Ishikawa (cell line): ENCODE measurements at regions not wholly inside any gene's neighbourhood (a gene's known extent, or its start where the extent isn't known, plus 50 kb on each side); places are given as distances from the start of the nearest gene placed in this dataset.

Source experiments
- CEBPB ChIP-seq: IDR thresholded peaks from 2 replicates; pipeline ENCODE4 v1.6.1; 2012
- CREB1 ChIP-seq: IDR thresholded peaks from 2 replicates; pipeline ENCODE4 v1.6.1; 2012; ENCODE audit warnings: low read depth
- EGR1 ChIP-seq: IDR thresholded peaks from 2 replicates; pipeline ENCODE4 v1.6.1; 2012
- EP300 ChIP-seq: IDR thresholded peaks from 2 replicates; pipeline ENCODE4 v1.6.1; 2012; ENCODE audit warnings: borderline replicate concordance
- FOXM1 ChIP-seq: IDR thresholded peaks from 2 replicates; pipeline ENCODE4 v1.6.1; 2012; ENCODE audit warnings: low read depth, borderline replicate concordance
- MAX ChIP-seq: IDR thresholded peaks from 2 replicates; pipeline ENCODE4 v1.6.1; 2012
- NFIC ChIP-seq: IDR thresholded peaks from 2 replicates; pipeline ENCODE4 v1.6.1; 2012
- RAD21 ChIP-seq: IDR thresholded peaks from 2 replicates; pipeline ENCODE4 v1.6.1; 2012; ENCODE audit warnings: low read depth
- TAF1 ChIP-seq: IDR thresholded peaks from 2 replicates; pipeline ENCODE4 v1.6.1; 2012; ENCODE audit warnings: low read depth, mild to moderate bottlenecking
- TCF12 ChIP-seq: IDR thresholded peaks from 2 replicates; pipeline ENCODE4 v1.6.1; 2012; ENCODE audit warnings: low read depth
- TEAD4 ChIP-seq: IDR thresholded peaks from 2 replicates; pipeline ENCODE4 v1.6.1; 2012
- YY1 ChIP-seq: IDR thresholded peaks from 2 replicates; pipeline ENCODE4 v1.6.1; 2012; ENCODE audit warnings: low read depth
- ZBTB7A ChIP-seq: IDR thresholded peaks from 2 replicates; pipeline ENCODE4 v1.6.1; 2012; ENCODE audit warnings: low read depth
- TF ChIP-seq, protein P1 (sequence below): IDR thresholded peaks from 2 replicates; pipeline ENCODE4 v1.6.1; 2012
- TF ChIP-seq, protein P2 (sequence below): IDR thresholded peaks from 2 replicates; pipeline ENCODE4 v1.6.1; 2012; ENCODE audit warnings: low read depth, mild to moderate bottlenecking

DNA sequence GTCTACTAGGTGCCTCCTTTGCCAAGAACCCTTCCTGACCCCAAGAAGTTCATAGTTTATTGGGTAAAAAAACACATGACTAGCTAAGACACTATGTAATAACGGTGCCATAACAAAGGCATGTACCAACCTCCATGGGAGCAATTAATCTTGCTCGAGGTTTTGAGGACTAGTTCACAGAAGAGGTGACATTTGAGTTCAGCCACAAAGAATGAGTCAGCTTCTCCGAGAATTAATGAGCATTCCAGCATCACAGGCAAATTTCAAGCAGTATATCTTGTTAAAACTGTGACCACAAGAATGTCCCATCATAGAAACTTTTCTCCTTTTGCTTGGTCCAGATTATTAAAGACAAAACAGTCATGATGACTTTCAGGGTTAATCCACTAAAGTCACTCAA, 113.0 kb upstream of the RAP1B start:
- TF ChIP-seq TEAD4 (no peak), MAX (no peak), CEBPB (no peak), EP300 (no peak), EGR1 (no peak), NFIC (no peak), FOXM1 (no peak), YY1 (no peak), ZBTB7A (no peak), CREB1 (no peak), TCF12 (no peak), RAD21 (no peak)
- TF ChIP-seq, protein P1, sequence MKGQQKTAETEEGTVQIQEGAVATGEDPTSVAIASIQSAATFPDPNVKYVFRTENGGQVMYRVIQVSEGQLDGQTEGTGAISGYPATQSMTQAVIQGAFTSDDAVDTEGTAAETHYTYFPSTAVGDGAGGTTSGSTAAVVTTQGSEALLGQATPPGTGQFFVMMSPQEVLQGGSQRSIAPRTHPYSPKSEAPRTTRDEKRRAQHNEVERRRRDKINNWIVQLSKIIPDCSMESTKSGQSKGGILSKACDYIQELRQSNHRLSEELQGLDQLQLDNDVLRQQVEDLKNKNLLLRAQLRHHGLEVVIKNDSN: no peak
- TF ChIP-seq, protein P2, sequence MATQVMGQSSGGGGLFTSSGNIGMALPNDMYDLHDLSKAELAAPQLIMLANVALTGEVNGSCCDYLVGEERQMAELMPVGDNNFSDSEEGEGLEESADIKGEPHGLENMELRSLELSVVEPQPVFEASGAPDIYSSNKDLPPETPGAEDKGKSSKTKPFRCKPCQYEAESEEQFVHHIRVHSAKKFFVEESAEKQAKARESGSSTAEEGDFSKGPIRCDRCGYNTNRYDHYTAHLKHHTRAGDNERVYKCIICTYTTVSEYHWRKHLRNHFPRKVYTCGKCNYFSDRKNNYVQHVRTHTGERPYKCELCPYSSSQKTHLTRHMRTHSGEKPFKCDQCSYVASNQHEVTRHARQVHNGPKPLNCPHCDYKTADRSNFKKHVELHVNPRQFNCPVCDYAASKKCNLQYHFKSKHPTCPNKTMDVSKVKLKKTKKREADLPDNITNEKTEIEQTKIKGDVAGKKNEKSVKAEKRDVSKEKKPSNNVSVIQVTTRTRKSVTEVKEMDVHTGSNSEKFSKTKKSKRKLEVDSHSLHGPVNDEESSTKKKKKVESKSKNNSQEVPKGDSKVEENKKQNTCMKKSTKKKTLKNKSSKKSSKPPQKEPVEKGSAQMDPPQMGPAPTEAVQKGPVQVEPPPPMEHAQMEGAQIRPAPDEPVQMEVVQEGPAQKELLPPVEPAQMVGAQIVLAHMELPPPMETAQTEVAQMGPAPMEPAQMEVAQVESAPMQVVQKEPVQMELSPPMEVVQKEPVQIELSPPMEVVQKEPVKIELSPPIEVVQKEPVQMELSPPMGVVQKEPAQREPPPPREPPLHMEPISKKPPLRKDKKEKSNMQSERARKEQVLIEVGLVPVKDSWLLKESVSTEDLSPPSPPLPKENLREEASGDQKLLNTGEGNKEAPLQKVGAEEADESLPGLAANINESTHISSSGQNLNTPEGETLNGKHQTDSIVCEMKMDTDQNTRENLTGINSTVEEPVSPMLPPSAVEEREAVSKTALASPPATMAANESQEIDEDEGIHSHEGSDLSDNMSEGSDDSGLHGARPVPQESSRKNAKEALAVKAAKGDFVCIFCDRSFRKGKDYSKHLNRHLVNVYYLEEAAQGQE: no peak

DNA sequence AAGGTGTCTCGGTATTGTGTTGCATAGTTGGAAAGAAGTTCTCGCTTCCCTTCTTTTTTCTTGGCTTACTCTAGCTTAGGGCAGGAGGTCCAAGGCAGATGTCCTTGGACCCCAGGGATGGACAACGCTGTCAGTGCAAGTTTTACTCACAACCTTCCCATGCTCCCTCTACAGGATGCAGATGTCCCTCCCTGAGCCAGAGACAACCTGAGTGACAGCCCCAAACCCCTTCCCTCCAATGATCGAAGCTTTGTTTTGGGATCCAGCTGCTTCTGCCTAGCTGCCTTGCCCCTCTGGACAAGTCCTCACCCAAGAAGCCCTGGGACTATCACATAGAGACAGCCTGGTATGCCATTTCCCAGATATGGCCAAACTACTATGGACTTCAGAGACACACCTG, 112.0 kb upstream of the RAP1B start:
- TF ChIP-seq RAD21: no peak
- no peak for TF ChIP-seq YY1
- TF ChIP-seq TAF1: no peak
- no peak for TF ChIP-seq TCF12
- no peak for TF ChIP-seq EGR1
- TF ChIP-seq MAX: no peak
- no peak for TF ChIP-seq CEBPB
- TF ChIP-seq CREB1: no peak
- no peak for TF ChIP-seq NFIC
- TF ChIP-seq, protein P1: no peak
- TF ChIP-seq FOXM1: no peak
- TF ChIP-seq, protein P2: no peak
- no peak for TF ChIP-seq EP300
- no peak for TF ChIP-seq TEAD4
- TF ChIP-seq ZBTB7A: no peak

DNA sequence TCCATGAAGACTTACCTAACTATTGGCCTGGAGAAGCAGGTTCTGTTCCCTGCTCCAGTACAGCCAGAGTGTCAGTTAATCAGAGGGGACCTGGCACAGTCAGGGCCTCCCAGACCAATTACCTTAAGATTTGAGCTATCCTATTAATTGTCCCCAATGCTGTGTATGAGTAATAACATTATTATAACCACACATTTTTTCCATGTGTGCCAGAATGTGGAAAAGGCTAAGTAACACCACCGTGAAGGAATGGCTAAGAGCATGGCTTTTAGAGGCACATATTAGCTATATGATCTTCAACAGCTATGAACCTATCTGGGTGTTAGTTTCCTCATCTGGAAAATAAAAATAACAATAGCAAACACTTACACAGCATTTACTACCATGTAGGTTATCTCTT, 111.1 kb upstream of the RAP1B start:
- TF ChIP-seq FOXM1 (no peak), MAX (no peak), EP300 (no peak), RAD21 (no peak), YY1 (no peak), TAF1 (no peak), CREB1 (no peak), EGR1 (no peak), TEAD4 (no peak), NFIC (no peak), CEBPB (no peak), ZBTB7A (no peak), TCF12 (no peak)
- TF ChIP-seq, protein P2: no peak
- TF ChIP-seq, protein P1: no peak

DNA sequence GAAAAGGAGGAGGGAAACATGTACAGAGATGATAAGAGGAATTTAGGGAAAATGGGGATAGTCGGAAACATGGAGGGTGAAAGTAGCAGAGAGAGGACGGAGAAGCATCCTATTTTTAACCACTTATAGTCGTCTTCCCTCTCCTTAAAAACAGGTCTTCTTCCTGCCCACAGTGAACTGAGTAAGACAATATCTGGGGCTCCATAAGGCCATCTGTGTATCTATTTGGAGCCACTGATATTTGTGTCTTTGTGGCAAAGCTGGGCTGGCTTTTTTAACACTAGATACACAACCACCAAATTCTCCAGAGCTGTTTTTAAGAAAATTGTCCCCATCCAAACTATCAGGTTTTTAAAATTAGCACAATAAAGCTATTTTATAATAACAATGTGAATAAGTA, 109.5 kb upstream of the RAP1B start:
- TF ChIP-seq RAD21: no peak
- TF ChIP-seq, protein P2: no peak
- no peak for TF ChIP-seq EP300
- no peak for TF ChIP-seq TCF12
- no peak for TF ChIP-seq ZBTB7A
- no peak for TF ChIP-seq CEBPB
- no peak for TF ChIP-seq CREB1
- no peak for TF ChIP-seq TEAD4
- no peak for TF ChIP-seq EGR1
- TF ChIP-seq FOXM1: no peak
- TF ChIP-seq TAF1: no peak
- TF ChIP-seq MAX: no peak
- TF ChIP-seq NFIC: no peak
- TF ChIP-seq, protein P1: no peak
- no peak for TF ChIP-seq YY1
